Anterior cingulate cortex (tissue), 58 donors: ENCODE measurements at regions not wholly inside any gene's neighbourhood (a gene's known extent, or its start where the extent isn't known, plus 50 kb on each side); places are given as distances from the start of the nearest gene placed in this dataset.

Experiments used
- DNase-seq, 58 donors: peaks; one replicate each; lab custom pipeline; 2025; lab: John Stamatoyannopoulos, UW

- no peak for DNase-seq
Measured at GRCh38 chr3:18295171-18295920, 129.8 kb downstream of the SATB1 start.

GRCh38 chr3:18290157-18290556, 135.0 kb downstream of the SATB1 start:
- DNase-seq = no peak

GRCh38 chr3:18288243-18288642, 136.9 kb downstream of the SATB1 start:
- no peak for DNase-seq

GRCh38 chr3:18284716-18285115, 140.4 kb downstream of the SATB1 start:
- no peak for DNase-seq

GRCh38 chr3:18283680-18284079, 141.5 kb downstream of the SATB1 start:
- DNase-seq = no peak

GRCh38 chr3:18282507-18282906, 142.6 kb downstream of the SATB1 start:
- peak in 4 of 58 donors; percentile 6 to 21 (median 7) for DNase-seq

GRCh38 chr3:18279226-18279737, 145.9 kb downstream of the SATB1 start:
- no peak for DNase-seq

- DNase-seq = no peak
Measured at GRCh38 chr3:18264853-18265252, 160.3 kb downstream of the SATB1 start.

- DNase-seq = peak in 7 of 58 donors; percentile 1 to 9 (median 6)
Measured at GRCh38 chr3:18264361-18264760, 160.8 kb downstream of the SATB1 start.

GRCh38 chr3:18258492-18258891, 166.6 kb downstream of the SATB1 start:
- DNase-seq = no peak

GRCh38 chr3:18252578-18252977, 172.6 kb downstream of the SATB1 start:
- DNase-seq = no peak

GRCh38 chr3:18250991-18251390, 174.1 kb downstream of the SATB1 start:
- DNase-seq = no peak

GRCh38 chr3:18249126-18249525, 176.0 kb downstream of the SATB1 start:
- no peak for DNase-seq

- DNase-seq = no peak
Measured at GRCh38 chr3:18247776-18248310, 177.3 kb downstream of the SATB1 start.

GRCh38 chr3:18247139-18247695, 177.9 kb downstream of the SATB1 start:
- DNase-seq = no peak

GRCh38 chr3:18246336-18247060, 178.6 kb downstream of the SATB1 start:
- no peak for DNase-seq

GRCh38 chr3:18245721-18246120, 179.4 kb downstream of the SATB1 start:
- no peak for DNase-seq

GRCh38 chr3:18241837-18242236, 183.3 kb downstream of the SATB1 start:
- DNase-seq = no peak

GRCh38 chr3:18239674-18240073, 185.5 kb downstream of the SATB1 start:
- DNase-seq = no peak

- no peak for DNase-seq
Measured at GRCh38 chr3:18238746-18239331, 186.3 kb downstream of the SATB1 start.

- no peak for DNase-seq
Measured at GRCh38 chr3:18238332-18238731, 186.8 kb downstream of the SATB1 start.
